ENCODE measurements at regions not wholly inside any gene's neighbourhood (a gene's known extent, or its start where the extent isn't known, plus 50 kb on each side); places are given as distances from the start of the nearest gene placed in this dataset.

DNA sequence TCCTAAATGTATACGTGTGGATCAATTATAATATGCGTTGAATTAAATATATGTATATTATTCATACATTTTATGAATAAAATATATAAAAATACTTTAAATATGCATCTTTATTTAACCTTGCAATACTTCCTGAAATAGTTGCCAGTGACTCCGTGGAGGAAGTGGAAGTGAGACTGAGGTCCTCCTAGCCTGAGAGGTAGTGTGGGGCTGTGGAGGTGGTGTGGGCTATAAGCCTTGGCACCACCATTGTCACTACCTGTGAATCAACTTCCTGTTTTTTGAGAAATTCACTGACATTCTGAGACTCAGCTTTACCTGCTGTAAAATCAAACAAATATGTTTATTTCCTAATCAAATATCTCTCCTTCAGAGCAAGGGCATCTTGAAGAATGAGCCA is 514.2 kb downstream of the VRK1 start:
- TF ChIP-seq ZNF114 (tag by site-specific recombination; IDR thresholded peaks at IDR 0.05) (no peak), KLF16 (tag by site-specific recombination; IDR thresholded peaks at IDR 0.05) (no peak), ZNF398 (tag by site-specific recombination; IDR thresholded peaks at IDR 0.05) (no peak), ZNF629 (tag by site-specific recombination; IDR thresholded peaks at IDR 0.05) (no peak), CTCF (tag by site-specific recombination; IDR thresholded peaks at IDR 0.05) (no peak), ZBTB48 (tag by site-specific recombination; IDR thresholded peaks at IDR 0.05) (no peak), ZNF560 (tag by site-specific recombination; IDR thresholded peaks at IDR 0.05; ENCODE audit: borderline replicate concordance) (no peak)
- TF ChIP-seq, protein P1, sequence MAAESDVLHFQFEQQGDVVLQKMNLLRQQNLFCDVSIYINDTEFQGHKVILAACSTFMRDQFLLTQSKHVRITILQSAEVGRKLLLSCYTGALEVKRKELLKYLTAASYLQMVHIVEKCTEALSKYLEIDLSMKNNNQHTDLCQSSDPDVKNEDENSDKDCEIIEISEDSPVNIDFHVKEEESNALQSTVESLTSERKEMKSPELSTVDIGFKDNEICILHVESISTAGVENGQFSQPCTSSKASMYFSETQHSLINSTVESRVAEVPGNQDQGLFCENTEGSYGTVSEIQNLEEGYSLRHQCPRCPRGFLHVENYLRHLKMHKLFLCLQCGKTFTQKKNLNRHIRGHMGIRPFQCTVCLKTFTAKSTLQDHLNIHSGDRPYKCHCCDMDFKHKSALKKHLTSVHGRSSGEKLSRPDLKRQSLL (tag by site-specific recombination; IDR thresholded peaks at IDR 0.05) = no peak
